Mucosa of rectum (tissue), 2 donors: ENCODE measurements at regions not wholly inside any gene's neighbourhood (a gene's known extent, or its start where the extent isn't known, plus 50 kb on each side); places are given as distances from the start of the nearest gene placed in this dataset.

ENCODE experiments used
- H3K27ac ChIP-seq, 2 donors: one replicate each; pipeline ENCODE4 v1.7.0; 2013; ENCODE audit warnings: inconsistent platforms in 2 of 2, low read depth in 2 of 2, low read length in 2 of 2
- H3K27me3 ChIP-seq, 2 donors: one replicate each; pipeline ENCODE4 v1.7.0; 2013; ENCODE audit warnings: low read length in 2 of 2; ENCODE audit not compliant: control insufficient read depth in 2 of 2, insufficient read depth in 2 of 2
- H3K36me3 ChIP-seq, 2 donors: one replicate each; pipeline ENCODE4 v1.7.0; 2013; ENCODE audit warnings: low read length in 2 of 2; ENCODE audit not compliant: control insufficient read depth in 2 of 2, insufficient read depth in 2 of 2
- H3K4me1 ChIP-seq, 2 donors: one replicate each; pipeline ENCODE4 v1.7.0; 2013; ENCODE audit warnings: low read length in 2 of 2, mild to moderate bottlenecking in 1 of 2; ENCODE audit not compliant: control insufficient read depth in 2 of 2, insufficient read depth in 2 of 2
- H3K4me3 ChIP-seq, 2 donors: one replicate each; pipeline ENCODE4 v1.7.0; 2013; ENCODE audit warnings: low read length in 2 of 2
- H3K9ac ChIP-seq, 2 donors: one replicate each; pipeline ENCODE4 v1.7.0; 2013; ENCODE audit warnings: low read length in 2 of 2, low read depth in 1 of 2, mild to moderate bottlenecking in 1 of 2
- H3K9me3 ChIP-seq, 2 donors: one replicate each; pipeline ENCODE4 v1.7.0; 2013; ENCODE audit warnings: low read length in 2 of 2; ENCODE audit not compliant: control insufficient read depth in 2 of 2
- donor health status: healthy.
- donor health status: Normal muscosa, but diverticular disease.

GRCh38 chr4:181168011-181168805 is 1075.0 kb upstream of the TENM3 start:
- H3K9ac ChIP-seq, result no peak overlapping the region
- no peaks in the 10 kb centered on the region for H3K27me3 ChIP-seq
- no peaks in the 10 kb centered on the region for H3K4me1 ChIP-seq
- no peak overlapping the region for H3K4me3 ChIP-seq
- H3K36me3 ChIP-seq, result no peaks in the 10 kb centered on the region
- H3K9me3 ChIP-seq, result no peaks in the 10 kb centered on the region
- no peak overlapping the region for H3K27ac ChIP-seq

DNA sequence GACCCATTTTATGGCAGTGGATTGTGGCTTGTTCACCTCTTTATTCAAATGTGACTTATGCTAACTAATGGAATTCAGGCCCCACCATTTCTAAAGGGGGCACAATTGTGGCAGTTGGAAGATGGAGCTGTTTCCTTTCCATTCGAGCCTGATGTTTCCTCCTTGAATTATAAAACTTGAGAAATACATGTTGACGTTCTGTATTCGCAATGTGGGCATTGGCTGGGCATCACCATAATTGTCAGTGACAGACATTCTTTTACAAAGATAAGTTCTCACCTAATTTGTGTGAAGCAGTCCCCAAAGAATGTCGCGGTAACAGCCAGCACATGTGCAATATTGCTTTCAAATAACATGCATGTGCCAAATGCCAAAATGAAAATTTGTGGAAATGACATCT is 1070.2 kb upstream of the TENM3 start:
- H3K36me3 ChIP-seq, result no peaks in the 10 kb centered on the region
- H3K4me3 ChIP-seq, result no peak overlapping the region
- no peak overlapping the region for H3K27ac ChIP-seq
- no peaks in the 10 kb centered on the region for H3K9me3 ChIP-seq
- no peak overlapping the region for H3K9ac ChIP-seq
- no peaks in the 10 kb centered on the region for H3K27me3 ChIP-seq
- H3K4me1 ChIP-seq, result no peaks in the 10 kb centered on the region

DNA sequence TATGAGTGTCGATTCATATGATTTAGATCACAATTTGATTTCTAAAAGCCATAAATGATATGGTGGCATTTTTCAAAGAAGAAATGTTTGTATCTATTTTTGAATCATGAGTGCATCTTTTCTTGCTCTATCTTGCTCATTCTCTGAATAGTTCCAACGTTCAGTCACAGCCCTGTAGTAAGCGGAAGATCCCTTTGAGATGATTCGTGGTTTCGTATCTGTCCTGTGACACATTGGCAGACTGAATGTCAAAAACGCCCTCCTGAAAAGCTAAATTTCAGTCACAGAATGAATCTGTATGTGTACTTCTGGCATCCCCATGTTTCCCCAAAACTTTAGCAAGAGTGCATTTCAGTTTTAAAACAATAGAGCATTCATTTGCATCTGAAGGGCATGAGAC is 1066.9 kb upstream of the TENM3 start:
- no peaks in the 10 kb centered on the region for H3K4me1 ChIP-seq
- no peak overlapping the region for H3K4me3 ChIP-seq
- no peaks in the 10 kb centered on the region for H3K27me3 ChIP-seq
- no peak overlapping the region for H3K9ac ChIP-seq
- H3K27ac ChIP-seq, result no peak overlapping the region
- no peaks in the 10 kb centered on the region for H3K36me3 ChIP-seq
- no peaks in the 10 kb centered on the region for H3K9me3 ChIP-seq

GRCh38 chr4:181181331-181181730 is 1061.9 kb upstream of the TENM3 start:
- no peaks in the 10 kb centered on the region for H3K9me3 ChIP-seq
- H3K27me3 ChIP-seq, result no peaks in the 10 kb centered on the region
- no peak overlapping the region for H3K27ac ChIP-seq
- no peaks in the 10 kb centered on the region for H3K4me1 ChIP-seq
- H3K36me3 ChIP-seq, result no peaks in the 10 kb centered on the region
- no peak overlapping the region for H3K4me3 ChIP-seq
- H3K9ac ChIP-seq, result no peak overlapping the region

DNA sequence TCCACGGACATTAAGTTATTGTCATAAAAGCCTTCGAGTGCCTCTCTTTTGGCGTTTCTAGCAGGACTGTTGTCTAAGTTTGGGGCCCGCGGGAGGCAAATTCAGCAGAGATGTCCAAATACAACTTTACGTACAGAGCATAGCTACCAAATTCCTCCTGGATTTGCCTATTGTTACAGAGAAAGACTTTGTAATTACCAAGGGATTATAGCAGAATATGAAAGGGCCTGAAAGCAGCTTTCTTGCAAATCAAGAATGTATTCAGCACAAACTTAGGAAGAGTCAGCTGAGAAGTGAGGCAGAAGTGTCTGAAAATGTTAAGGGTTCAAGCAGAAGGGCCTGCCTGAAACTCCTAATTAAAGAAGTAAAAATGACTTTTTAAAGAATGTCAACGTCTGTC is 1053.5 kb upstream of the TENM3 start:
- H3K9me3 ChIP-seq, result no peaks in the 10 kb centered on the region
- H3K27ac ChIP-seq, result no peak overlapping the region
- H3K9ac ChIP-seq, result no peak overlapping the region
- H3K27me3 ChIP-seq, result no peaks in the 10 kb centered on the region
- H3K4me3 ChIP-seq, result no peak overlapping the region
- no peaks in the 10 kb centered on the region for H3K36me3 ChIP-seq
- H3K4me1 ChIP-seq, result no peaks in the 10 kb centered on the region

- no peak overlapping the region for H3K4me3 ChIP-seq
- H3K9ac ChIP-seq, result no peak overlapping the region
- H3K9me3 ChIP-seq, result no peaks in the 10 kb centered on the region
- no peaks in the 10 kb centered on the region for H3K4me1 ChIP-seq
- H3K27ac ChIP-seq, result no peak overlapping the region
- H3K27me3 ChIP-seq, result no peaks in the 10 kb centered on the region
- no peaks in the 10 kb centered on the region for H3K36me3 ChIP-seq
These were observed 1049.9 kb upstream of the TENM3 start for GRCh38 chr4:181193131-181193930.

GRCh38 chr4:181194096-181194495 is 1049.1 kb upstream of the TENM3 start:
- Histone ChIP-seq H3K9me3 (no peaks in the 10 kb centered on the region), H3K9ac (no peak overlapping the region), H3K4me3 (no peak overlapping the region), H3K27ac (no peak overlapping the region), H3K4me1 (no peaks in the 10 kb centered on the region), H3K36me3 (no peaks in the 10 kb centered on the region), H3K27me3 (no peaks in the 10 kb centered on the region)

DNA sequence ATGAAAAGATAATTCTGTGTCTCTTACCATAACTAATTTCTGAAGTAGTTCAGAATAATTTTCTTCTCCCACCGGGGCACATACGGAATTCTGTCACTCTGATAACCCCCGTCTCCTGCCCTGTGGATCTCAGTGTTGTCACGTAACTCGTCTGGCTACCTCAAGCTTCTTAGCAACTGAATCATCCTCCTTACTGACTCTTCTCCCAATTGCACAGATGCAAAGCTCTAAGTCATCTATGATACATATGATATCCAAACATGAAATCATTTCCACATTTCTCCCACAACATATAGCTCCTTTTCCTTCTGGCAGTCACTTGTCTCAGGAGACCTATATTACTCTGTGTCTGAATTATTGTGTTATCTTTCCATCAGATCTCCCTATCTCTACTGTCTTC is 1043.1 kb upstream of the TENM3 start:
- no peaks in the 10 kb centered on the region for H3K9me3 ChIP-seq
- H3K27me3 ChIP-seq, result no peaks in the 10 kb centered on the region
- no peaks in the 10 kb centered on the region for H3K36me3 ChIP-seq
- H3K27ac ChIP-seq, result no peak overlapping the region
- no peaks in the 10 kb centered on the region for H3K4me1 ChIP-seq
- H3K4me3 ChIP-seq, result no peak overlapping the region
- no peak overlapping the region for H3K9ac ChIP-seq

GRCh38 chr4:181202240-181202639 is 1041.0 kb upstream of the TENM3 start:
- Histone ChIP-seq H3K27me3 (no peaks in the 10 kb centered on the region), H3K4me3 (no peak overlapping the region), H3K9ac (no peak overlapping the region), H3K9me3 (no peaks in the 10 kb centered on the region), H3K4me1 (no peaks in the 10 kb centered on the region), H3K27ac (no peak overlapping the region), H3K36me3 (no peaks in the 10 kb centered on the region)

DNA sequence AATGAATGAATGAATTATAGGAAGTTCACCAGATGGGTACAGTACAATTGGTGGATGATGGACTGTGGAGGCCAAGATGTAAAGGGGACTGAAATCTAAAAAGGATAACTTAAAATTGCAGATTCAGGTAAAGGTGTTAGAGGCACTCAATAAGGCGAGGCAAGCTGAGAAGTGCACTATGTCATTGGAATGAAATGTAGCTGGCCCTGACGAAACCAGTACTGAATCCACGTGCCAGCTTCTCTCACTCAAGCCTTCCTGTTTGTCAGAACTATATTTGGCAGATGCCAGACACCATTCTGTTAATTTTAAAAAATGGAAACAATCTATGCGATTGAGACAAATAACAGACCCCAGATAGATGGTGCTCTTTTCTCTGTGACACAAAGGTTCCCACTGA is 1039.1 kb upstream of the TENM3 start:
- Histone ChIP-seq H3K4me1 (no peaks in the 10 kb centered on the region), H3K9ac (no peak overlapping the region), H3K36me3 (no peaks in the 10 kb centered on the region), H3K27ac (no peak overlapping the region), H3K9me3 (no peaks in the 10 kb centered on the region), H3K27me3 (no peaks in the 10 kb centered on the region), H3K4me3 (no peak overlapping the region)
